Neural cell (in vitro differentiated cells): ENCODE measurements at regions not wholly inside any gene's neighbourhood (a gene's known extent, or its start where the extent isn't known, plus 50 kb on each side); places are given as distances from the start of the nearest gene placed in this dataset.

Experiments used
- POLR2AphosphoS5 ChIP-seq: IDR thresholded peaks from 2 replicates; pipeline ENCODE4 v1.6.1; 2012
- TAF1 ChIP-seq: IDR thresholded peaks from 2 replicates; pipeline ENCODE4 v1.6.1; 2012; ENCODE audit warnings: low read depth
- TF ChIP-seq, protein P1 (sequence below): fragments of 450-650 bp; IDR thresholded peaks from 2 replicates; pipeline ENCODE4 v1.5.1; 2014; ENCODE audit warnings: antibody characterized with exemption, mild to moderate bottlenecking, moderate library complexity; ENCODE audit not compliant: poor library complexity, severe bottlenecking
- TF ChIP-seq, protein P2 (sequence below): IDR thresholded peaks from 2 replicates; pipeline ENCODE4 v1.6.1; 2012; ENCODE audit warnings: borderline replicate concordance

DNA sequence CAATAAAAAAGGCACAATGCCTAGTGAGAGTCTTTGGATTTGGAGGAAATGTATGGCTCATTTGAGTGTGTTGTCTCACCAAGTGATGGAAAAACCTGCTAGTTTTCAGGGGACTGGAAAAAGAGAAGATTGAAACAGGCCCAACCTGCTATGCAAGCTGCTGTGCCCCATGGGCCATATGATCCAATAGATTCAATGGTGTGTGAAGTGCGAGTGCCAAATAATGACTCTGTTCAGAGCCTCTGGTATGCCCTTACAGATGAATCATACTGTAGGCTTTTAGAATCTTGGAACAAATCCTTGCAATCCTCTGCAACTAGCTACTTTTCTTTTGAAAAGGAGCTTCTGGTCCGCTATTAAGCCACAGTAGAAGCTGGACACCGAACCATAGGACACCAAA, 529.8 kb upstream of the CNTNAP5 start:
- TF ChIP-seq, protein P1, sequence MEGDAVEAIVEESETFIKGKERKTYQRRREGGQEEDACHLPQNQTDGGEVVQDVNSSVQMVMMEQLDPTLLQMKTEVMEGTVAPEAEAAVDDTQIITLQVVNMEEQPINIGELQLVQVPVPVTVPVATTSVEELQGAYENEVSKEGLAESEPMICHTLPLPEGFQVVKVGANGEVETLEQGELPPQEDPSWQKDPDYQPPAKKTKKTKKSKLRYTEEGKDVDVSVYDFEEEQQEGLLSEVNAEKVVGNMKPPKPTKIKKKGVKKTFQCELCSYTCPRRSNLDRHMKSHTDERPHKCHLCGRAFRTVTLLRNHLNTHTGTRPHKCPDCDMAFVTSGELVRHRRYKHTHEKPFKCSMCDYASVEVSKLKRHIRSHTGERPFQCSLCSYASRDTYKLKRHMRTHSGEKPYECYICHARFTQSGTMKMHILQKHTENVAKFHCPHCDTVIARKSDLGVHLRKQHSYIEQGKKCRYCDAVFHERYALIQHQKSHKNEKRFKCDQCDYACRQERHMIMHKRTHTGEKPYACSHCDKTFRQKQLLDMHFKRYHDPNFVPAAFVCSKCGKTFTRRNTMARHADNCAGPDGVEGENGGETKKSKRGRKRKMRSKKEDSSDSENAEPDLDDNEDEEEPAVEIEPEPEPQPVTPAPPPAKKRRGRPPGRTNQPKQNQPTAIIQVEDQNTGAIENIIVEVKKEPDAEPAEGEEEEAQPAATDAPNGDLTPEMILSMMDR: no peak
- TF ChIP-seq TAF1 (no peak), POLR2AphosphoS5 (no peak)
- TF ChIP-seq, protein P2, sequence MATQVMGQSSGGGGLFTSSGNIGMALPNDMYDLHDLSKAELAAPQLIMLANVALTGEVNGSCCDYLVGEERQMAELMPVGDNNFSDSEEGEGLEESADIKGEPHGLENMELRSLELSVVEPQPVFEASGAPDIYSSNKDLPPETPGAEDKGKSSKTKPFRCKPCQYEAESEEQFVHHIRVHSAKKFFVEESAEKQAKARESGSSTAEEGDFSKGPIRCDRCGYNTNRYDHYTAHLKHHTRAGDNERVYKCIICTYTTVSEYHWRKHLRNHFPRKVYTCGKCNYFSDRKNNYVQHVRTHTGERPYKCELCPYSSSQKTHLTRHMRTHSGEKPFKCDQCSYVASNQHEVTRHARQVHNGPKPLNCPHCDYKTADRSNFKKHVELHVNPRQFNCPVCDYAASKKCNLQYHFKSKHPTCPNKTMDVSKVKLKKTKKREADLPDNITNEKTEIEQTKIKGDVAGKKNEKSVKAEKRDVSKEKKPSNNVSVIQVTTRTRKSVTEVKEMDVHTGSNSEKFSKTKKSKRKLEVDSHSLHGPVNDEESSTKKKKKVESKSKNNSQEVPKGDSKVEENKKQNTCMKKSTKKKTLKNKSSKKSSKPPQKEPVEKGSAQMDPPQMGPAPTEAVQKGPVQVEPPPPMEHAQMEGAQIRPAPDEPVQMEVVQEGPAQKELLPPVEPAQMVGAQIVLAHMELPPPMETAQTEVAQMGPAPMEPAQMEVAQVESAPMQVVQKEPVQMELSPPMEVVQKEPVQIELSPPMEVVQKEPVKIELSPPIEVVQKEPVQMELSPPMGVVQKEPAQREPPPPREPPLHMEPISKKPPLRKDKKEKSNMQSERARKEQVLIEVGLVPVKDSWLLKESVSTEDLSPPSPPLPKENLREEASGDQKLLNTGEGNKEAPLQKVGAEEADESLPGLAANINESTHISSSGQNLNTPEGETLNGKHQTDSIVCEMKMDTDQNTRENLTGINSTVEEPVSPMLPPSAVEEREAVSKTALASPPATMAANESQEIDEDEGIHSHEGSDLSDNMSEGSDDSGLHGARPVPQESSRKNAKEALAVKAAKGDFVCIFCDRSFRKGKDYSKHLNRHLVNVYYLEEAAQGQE: no peak
